Neural progenitor cell (in vitro differentiated cells): ENCODE measurements at regions not wholly inside any gene's neighbourhood (a gene's known extent, or its start where the extent isn't known, plus 50 kb on each side); places are given as distances from the start of the nearest gene placed in this dataset.

ENCODE experiments used
- DNase-seq: peaks from one replicate; pipeline ENCODE4 v3.0.0-alpha.2; 2016; ENCODE audit warnings: low spot score
- H2AFZ ChIP-seq: fragments of 200-600 bp; sonication (generic); replicated peaks from 2 replicates; pipeline ENCODE4 v1.6.1; 2016; ENCODE audit warnings: antibody characterized with exemption
- H3F3A ChIP-seq: fragments of 200-600 bp; sonication (generic); 2 replicates; pipeline ENCODE4 v1.6.1; 2016; ENCODE audit warnings: antibody characterized with exemption, low read depth
- H3K27ac ChIP-seq: fragments of 200-600 bp; sonication (generic); 2 replicates; pipeline ENCODE4 v1.5.1; 2016; ENCODE audit warnings: mild to moderate bottlenecking
- H3K27me3 ChIP-seq: fragments of 200-600 bp; sonication (generic); 2 replicates; pipeline ENCODE4 v1.6.1; 2016; ENCODE audit warnings: mild to moderate bottlenecking, moderate library complexity
- H3K36me3 ChIP-seq: fragments of 200-600 bp; sonication (generic); 2 replicates; pipeline ENCODE4 v1.5.1; 2016
- H3K4me1 ChIP-seq: fragments of 200-600 bp; sonication (generic); 2 replicates; pipeline ENCODE4 v1.6.1; 2016; ENCODE audit warnings: mixed run types
- H3K4me2 ChIP-seq: fragments of 200-600 bp; sonication (generic); 2 replicates; pipeline ENCODE4 v1.6.1; 2016
- H3K4me3 ChIP-seq: fragments of 200-600 bp; sonication (generic); 2 replicates; pipeline ENCODE4 v1.5.1; 2016
- H3K79me2 ChIP-seq: fragments of 200-600 bp; sonication (generic); 2 replicates; pipeline ENCODE4 v1.6.1; 2016; ENCODE audit warnings: low read depth
- H3K9ac ChIP-seq: fragments of 200-600 bp; sonication (generic); 2 replicates; pipeline ENCODE4 v1.6.1; 2016
- H3K9me3 ChIP-seq: fragments of 200-600 bp; sonication (generic); 2 replicates; pipeline ENCODE4 v1.5.1; 2016; ENCODE audit warnings: low read depth
- H4K20me1 ChIP-seq: fragments of 200-600 bp; sonication (generic); 2 replicates; pipeline ENCODE4 v1.6.1; 2016; ENCODE audit warnings: low read depth
- H3K27ac Mint-ChIP-seq: 3 replicates; pipeline ENCODE4 v1.8.0; 2021; ENCODE audit warnings: mixed read lengths
- H3K27me3 Mint-ChIP-seq: 2 replicates; pipeline ENCODE4 v1.8.0; 2022; ENCODE audit warnings: low read depth, mild to moderate bottlenecking, inconsistent platforms, moderate library complexity, mixed read lengths; ENCODE audit not compliant: insufficient read depth
- H3K36me3 Mint-ChIP-seq: 3 replicates; pipeline ENCODE4 v1.8.0; 2021; ENCODE audit warnings: mixed read lengths
- H3K4me1 Mint-ChIP-seq: 3 replicates; pipeline ENCODE4 v1.8.0; 2021; ENCODE audit warnings: mixed read lengths
- H3K4me3 Mint-ChIP-seq: 3 replicates; pipeline ENCODE4 v1.8.0; 2021; ENCODE audit warnings: mild to moderate bottlenecking, moderate library complexity, mixed read lengths
- H3K9me3 Mint-ChIP-seq: 3 replicates; pipeline ENCODE4 v1.8.0; 2020; ENCODE audit warnings: mixed read lengths
- EZH2 ChIP-seq: fragments of 200-600 bp; sonication (generic); IDR thresholded peaks from 2 replicates; pipeline ENCODE4 v1.6.1; 2017; ENCODE audit warnings: antibody characterized with exemption, mild to moderate bottlenecking, moderate library complexity
- EZH2phosphoT487 ChIP-seq: fragments of 200-600 bp; sonication (generic); IDR thresholded peaks from 2 replicates; pipeline ENCODE4 v1.6.1; 2017; ENCODE audit warnings: antibody characterized with exemption
- TF ChIP-seq, protein P1 (sequence below): fragments of 200-600 bp; sonication (generic); IDR thresholded peaks from 2 replicates; pipeline ENCODE4 v1.5.1; 2017; ENCODE audit warnings: antibody characterized with exemption, mild to moderate bottlenecking

DNA sequence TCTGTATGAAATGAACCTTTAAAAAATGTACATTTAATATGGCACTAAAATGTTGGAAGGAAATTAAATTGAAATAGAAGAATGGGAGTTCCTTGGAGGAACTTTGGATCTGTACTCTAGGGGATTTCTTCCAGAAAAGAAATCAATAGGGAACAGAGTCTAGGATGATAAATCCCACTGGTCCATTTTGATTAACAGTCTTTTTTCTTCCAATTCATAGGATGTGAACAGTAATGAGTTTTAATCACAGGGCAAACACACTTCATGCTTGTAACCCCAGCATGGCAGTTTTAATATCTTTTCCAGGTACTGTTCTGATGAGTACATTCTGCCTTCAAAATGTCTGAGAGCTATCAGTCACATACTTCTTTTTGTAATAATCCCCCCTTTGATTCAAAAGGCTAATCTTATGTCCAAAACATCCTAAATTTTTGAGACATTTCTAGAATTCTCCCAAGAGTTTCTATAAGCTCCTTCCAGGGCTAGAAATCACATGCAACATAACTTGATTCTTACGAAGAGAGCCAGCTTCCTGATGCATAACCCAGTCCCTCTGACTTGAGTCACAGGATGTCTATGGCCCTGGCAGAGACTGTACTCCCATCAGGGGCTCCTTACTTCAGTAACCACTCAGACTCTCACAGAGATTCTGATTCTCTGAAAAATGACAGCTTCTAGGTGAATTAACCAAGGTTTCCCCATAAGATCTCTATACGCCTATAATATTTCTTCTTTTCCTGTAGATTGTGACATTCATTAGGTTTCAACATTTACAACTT, 112.9 kb downstream of the SLC36A4 start:
- no peaks in the 10 kb centered on the region for H3K36me3 Mint-ChIP-seq
- peaks cover 55% of the 10 kb centered on the region for H3K4me1 ChIP-seq
- no peaks in the 10 kb centered on the region for H3K27me3 Mint-ChIP-seq
- H3K9ac ChIP-seq = no peak overlapping the region
- no peak overlapping the region for H3K4me2 ChIP-seq
- no peak overlapping the region for H3K4me3 ChIP-seq
- no peaks in the 10 kb centered on the region for H3K36me3 ChIP-seq
- no peaks in the 10 kb centered on the region for H3K9me3 ChIP-seq
- H3K4me3 Mint-ChIP-seq = no peak overlapping the region
- peaks cover 41% of the 10 kb centered on the region for H3F3A ChIP-seq
- no peaks in the 10 kb centered on the region for H4K20me1 ChIP-seq
- peaks cover 49% of the 10 kb centered on the region for H3K4me1 Mint-ChIP-seq
- no peak for DNase-seq
- TF ChIP-seq, protein P1, sequence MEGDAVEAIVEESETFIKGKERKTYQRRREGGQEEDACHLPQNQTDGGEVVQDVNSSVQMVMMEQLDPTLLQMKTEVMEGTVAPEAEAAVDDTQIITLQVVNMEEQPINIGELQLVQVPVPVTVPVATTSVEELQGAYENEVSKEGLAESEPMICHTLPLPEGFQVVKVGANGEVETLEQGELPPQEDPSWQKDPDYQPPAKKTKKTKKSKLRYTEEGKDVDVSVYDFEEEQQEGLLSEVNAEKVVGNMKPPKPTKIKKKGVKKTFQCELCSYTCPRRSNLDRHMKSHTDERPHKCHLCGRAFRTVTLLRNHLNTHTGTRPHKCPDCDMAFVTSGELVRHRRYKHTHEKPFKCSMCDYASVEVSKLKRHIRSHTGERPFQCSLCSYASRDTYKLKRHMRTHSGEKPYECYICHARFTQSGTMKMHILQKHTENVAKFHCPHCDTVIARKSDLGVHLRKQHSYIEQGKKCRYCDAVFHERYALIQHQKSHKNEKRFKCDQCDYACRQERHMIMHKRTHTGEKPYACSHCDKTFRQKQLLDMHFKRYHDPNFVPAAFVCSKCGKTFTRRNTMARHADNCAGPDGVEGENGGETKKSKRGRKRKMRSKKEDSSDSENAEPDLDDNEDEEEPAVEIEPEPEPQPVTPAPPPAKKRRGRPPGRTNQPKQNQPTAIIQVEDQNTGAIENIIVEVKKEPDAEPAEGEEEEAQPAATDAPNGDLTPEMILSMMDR = no peak
- no peak for TF ChIP-seq EZH2phosphoT487
- H2AFZ ChIP-seq = no peak overlapping the region
- no peaks in the 10 kb centered on the region for H3K9me3 Mint-ChIP-seq
- no peak overlapping the region for H3K27ac ChIP-seq
- H3K27ac Mint-ChIP-seq = no peak overlapping the region
- H3K27me3 ChIP-seq = no peaks in the 10 kb centered on the region
- no peaks in the 10 kb centered on the region for H3K79me2 ChIP-seq

DNA sequence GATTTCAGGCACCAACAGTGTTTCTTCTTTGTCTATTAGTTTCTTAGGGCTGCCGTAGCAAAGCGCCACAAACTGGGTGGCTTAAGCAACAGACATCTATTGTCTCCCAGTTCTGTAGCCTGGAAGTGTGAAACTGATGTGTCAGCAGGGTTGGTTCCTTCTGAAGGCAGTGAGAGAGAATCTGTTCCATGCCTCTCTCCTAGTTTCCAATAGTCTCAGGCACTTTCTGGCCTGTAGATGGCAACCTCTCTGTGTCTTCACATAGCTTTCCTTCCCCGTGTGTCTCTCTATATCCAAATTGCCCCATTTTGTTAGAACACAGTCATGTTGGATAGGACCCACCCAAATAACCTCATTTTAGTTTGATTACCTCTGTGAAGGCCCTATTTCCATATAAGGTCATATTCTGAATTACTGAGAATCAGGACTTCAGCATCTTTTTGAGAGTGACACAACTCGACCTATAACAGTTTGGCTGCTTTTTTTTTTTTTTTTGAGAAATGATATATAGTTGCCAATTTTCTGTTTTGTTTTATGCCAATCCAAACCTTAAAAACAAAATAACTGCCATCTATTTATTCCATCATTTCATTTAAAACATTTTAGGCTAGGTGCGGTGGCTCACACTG, 108.2 kb downstream of the SLC36A4 start:
- Histone ChIP-seq H3F3A (peaks cover 10% of the 10 kb centered on the region), H3K9me3 (peaks cover 5% of the 10 kb centered on the region), H3K9ac (no peak overlapping the region), H4K20me1 (no peaks in the 10 kb centered on the region), H3K27ac (no peak overlapping the region), H3K4me1 (peaks cover 20% of the 10 kb centered on the region), H2AFZ (peak overlapping the region; percentile 62), H3K36me3 (peaks cover 4% of the 10 kb centered on the region), H3K27me3 (no peaks in the 10 kb centered on the region), H3K4me2 (no peak overlapping the region), H3K4me3 (no peak overlapping the region), H3K79me2 (no peaks in the 10 kb centered on the region)
- H3K4me1 Mint-ChIP-seq = peaks cover 26% of the 10 kb centered on the region
- peaks cover 10% of the 10 kb centered on the region for H3K9me3 Mint-ChIP-seq
- H3K4me3 Mint-ChIP-seq = no peak overlapping the region
- DNase-seq = peak; percentile 62
- peak overlapping the region; percentile 39 for H3K27ac Mint-ChIP-seq
- TF ChIP-seq EZH2phosphoT487 (no peak), EZH2 (no peak)
- TF ChIP-seq, protein P1 = peak; percentile 56
- H3K36me3 Mint-ChIP-seq = no peaks in the 10 kb centered on the region
- H3K27me3 Mint-ChIP-seq = no peaks in the 10 kb centered on the region
